Retina (tissue), 1 donor: ENCODE measurements at regions not wholly inside any gene's neighbourhood (a gene's known extent, or its start where the extent isn't known, plus 50 kb on each side); places are given as distances from the start of the nearest gene placed in this dataset.

Experiments used
- DNase-seq: peaks from one replicate; pipeline ENCODE4 v3.0.0-alpha.2; 2016

- peak; percentile 69 for DNase-seq
Measured at GRCh38 chr3:16658004-16658924, 53.0 kb upstream of the DAZL start.

DNA sequence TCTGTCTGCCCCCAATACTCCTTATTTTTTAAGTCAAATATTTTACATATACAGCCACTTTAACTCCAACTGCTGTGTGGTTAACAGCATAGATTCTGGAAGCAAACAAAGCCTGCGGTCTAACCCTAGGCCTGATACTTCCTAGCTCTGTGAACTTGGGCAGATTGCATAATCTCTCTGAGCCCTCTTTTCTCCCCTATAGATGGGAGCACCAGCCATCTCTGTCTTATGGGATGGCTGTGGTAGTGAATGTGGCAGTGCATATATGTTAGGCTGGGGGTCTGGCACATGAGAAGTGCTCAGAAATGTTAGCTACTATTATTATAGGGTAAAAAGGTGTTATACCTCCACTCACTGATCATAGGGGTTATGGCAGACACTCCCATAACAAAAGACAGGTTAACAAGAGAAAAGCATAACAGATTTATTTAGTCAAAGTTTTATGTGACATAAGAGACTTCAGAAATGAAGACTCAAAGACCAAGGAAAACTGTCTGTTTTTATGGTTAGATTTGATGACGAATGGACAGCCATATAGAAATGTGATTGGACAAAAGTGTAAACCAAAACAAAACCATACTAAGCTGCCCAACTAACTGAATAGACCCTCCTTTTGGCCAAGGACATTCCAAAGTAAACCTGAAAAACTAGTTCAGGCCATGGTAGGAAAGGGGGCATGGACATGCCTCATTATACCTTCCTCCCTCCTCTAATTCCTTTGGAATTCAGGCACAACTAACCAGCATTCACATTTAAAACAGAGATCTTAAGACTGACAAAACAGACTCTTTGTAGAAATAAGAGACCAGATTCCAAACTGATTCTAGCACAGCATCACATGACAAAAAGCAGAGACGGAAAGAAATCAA lies 53.9 kb upstream of the DAZL start:
- DNase-seq: no peak

DNA sequence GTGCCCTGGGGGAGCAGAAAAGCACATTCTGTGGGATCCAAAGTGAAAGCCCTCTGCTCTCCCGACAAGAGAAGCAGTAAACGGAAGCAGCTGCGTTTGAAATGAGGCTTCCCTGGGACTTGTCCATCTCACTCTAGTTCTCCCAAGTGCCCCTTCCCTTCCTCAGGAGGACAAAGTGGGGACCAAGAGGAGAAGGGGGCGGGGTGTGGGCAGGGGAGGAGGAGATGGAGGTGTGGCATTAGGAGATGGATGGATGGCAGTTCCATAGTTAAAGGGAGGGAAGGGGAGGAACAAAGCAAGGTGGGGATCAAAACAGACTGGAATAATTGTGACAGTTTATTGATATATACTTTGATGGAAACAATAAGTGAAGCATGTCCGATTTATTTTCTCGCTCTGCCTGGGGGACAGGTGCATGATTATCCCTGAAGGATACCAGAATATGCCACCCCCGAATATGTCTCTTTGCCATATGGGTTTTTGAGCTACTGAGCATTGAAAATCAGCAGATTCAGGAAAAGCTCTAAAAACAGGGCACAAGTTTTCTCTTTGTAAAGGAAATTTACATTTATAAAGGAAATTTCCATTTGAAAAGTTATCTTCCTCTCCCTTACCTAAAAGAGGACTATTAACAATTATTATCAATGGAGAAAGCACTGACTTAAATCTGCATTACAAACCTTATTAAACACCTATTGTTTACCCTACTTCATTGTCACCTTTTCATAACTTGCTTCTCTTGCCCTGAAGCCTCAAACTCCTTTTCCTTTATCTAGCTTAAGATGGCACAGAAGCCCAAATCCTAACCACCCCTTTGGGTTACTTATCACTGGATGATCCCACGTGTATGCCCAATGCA lies 58.9 kb upstream of the DAZL start:
- peak; percentile 21 for DNase-seq

DNA sequence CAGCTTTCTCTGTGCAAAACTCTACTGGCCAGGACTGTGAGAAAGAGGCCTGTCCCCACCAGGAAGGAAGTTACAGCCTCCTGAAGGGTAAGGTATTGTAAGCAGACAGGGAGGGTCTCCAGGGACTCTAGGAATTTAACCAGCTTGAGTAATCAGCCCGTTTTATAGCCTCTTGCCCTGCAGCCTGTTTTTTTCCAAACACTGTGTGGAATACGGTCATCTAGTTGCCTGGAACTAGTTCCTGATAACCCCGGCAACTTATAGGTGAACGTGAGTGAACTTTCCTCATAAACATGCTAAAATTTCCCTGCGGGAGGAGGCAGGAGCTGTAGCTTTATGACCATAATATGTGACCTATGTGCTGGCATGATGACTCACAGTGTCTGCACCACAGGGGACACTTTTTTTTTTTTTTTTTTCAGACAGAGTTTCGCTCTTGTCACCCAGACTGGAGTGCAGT lies 60.1 kb upstream of the DAZL start:
- no peak for DNase-seq

DNA sequence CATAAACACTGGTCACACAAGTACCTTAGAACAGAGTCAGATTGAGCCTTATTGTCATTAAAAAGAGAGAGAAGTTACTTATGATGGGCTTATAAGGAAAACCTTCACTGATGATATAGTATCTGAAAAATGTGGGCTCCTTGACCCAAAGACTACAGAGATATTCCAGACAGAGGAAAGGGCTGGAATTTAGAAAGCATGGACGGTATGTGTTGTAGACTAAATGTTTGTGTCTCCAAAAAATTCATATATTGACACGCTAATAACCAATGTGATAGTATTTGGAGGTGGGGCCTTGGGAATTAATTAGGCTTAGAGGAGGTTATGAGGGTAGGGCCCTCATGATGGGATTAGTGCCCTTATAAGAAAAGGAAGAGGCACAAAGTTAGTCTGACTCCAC lies 61.0 kb upstream of the DAZL start:
- DNase-seq: no peak

- DNase-seq: no peak
Measured at GRCh38 chr3:16667633-16668032, 62.4 kb upstream of the DAZL start.

DNA sequence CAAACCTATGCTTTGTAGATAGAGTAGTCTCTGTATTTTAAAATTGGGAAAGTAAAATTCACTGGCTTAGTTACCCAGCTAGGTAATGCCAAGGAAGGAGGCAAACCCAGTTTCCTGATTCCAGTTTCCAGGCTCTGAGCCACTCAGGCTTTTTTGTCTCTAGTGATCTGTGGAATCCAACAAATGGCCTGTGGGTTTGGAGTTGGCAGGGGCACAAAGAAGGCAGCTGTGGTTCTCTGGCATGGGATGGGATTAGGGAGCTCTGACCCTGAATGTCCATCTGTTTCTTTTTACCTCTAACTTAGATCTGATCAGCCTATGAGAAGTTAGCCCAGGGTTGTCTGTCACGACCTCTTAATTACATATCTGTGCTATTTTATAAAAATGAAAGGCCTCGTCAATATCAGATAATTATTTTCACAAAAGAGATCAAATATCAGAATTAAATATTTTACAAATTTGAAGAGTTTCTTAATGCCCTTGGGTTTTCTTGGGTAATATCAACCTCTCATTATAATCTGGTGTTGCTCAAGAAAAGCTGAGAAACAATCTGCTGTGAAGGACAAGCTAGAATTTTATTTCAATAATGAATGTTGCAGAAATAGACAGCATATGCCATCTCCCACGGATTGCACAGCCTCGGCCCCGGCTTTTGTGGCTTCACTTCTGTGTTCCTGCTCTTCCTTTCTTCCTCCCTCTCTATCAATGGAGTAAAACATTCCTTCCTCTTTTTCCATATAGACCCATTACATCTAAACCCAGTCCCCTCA lies 63.7 kb upstream of the DAZL start:
- DNase-seq: no peak

DNA sequence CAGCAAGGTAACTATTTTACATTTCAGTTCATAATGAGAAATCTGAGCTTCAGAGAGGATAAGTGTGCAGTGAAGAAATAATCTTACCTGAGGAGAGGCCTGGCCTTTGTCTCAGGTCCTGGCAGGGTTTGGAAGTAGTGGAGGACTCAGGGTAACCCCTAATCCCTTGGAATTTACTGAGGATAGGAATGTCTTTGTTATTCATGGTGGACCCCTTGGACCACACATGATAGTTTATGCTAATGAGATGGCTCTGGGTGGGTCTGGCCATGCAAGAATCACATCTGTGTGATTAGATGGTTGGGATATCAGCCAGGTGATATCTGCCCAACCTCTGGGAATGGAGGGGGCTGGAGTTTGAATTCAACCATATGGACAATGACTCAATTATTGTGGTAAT lies 65.0 kb upstream of the DAZL start:
- DNase-seq: no peak

GRCh38 chr3:16671690-16672089 lies 66.5 kb upstream of the DAZL start:
- no peak for DNase-seq

DNA sequence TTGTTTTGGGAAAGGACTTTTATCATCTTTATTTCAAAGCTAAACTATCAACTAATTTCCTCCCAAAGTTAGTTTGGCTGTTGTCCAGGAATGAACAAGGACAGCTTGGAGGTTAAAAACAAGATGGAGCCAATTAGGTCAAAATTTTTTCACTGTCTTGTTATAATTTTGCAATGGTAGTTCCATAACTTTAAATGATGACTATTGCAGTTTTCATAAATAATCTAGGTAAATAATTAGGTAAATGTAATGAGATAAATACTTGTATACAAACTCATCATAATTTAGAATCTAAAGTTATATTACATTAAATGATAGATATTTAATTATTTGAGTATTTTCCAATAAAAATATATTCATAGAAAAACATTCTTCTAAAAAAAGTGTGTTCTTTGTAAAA lies 68.3 kb upstream of the DAZL start:
- DNase-seq: no peak

DNA sequence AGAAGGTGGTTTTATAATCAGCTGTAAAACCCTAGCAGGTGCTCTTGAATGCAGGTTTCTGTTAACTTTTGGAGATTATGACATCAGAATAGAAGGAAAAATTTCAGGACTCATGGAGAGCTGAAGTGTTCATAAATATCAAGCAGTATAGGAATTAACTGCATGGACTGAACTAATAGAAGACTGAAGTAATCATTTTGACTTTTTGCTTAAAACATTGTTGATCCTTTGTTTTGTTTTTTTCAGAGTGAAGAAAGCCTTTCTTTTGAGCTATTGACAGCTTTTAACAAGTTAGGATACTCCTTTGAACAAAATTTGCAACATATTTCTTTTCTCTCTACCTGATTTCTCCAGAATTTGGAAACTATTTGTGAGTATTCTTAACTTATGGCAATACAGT lies 70.6 kb upstream of the DAZL start:
- no peak for DNase-seq

DNA sequence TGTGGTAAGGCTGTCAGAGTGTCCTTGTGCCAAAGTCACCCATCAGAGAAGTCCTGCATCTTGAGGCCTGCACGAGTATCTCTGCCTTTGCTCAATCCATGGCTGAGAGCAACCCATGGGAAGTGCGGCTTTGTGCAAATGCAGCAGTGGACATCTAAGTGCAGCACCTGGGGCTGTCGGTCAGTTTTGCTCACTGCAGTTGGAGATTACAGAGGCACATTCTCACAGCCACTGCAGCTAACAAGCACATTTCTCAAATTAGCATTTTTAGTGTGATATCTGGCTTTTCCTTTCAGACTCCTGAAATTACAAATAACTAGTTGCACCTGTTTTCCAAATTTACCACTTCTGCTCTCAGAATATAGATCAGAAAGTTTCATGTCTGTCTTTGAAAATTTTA lies 81.5 kb upstream of the DAZL start:
- DNase-seq: no peak

GRCh38 chr3:16687221-16687620 lies 82.0 kb upstream of the DAZL start:
- DNase-seq: no peak

GRCh38 chr3:16692486-16693344 lies 87.5 kb upstream of the DAZL start:
- DNase-seq: no peak

DNA sequence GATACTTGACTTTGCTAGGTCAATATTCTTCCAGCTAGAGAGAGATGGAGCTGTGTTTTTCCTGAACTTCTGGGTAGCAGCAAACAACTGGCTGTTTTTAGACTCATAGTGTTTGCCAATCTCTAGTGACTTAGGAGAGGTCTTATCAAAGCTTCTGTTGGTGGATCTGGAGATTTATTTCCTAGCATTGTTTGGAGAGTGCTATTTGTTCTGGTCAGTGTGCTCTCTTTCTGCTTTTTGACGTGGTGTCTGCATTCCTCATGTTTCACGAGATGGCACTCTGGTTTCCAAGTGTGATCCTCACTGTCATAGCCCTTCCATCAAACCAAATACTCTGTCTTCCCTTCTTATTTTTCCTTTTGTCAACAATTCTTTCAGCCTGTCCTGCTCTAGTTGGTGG lies 88.6 kb upstream of the DAZL start:
- no peak for DNase-seq

DNA sequence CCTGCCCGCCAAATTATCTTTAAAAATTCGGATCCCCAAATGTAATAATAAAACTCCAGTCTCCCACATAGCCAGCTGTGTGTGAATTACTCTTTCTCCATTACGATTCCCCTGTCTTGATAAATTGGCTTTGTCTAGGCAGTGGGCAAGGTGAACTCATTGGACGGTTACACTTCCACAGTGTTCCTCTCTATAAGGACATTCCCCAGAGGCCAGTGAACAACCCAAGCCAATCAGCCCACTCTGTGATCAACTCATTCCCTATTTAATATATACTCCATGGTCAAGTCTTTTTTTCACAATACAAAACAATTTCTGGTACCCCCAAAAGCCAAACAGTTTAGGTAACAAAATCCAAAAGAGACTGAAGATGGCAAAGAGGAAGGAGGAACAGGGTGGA lies 90.5 kb upstream of the DAZL start:
- no peak for DNase-seq

- DNase-seq: no peak
Measured at GRCh38 chr3:16697443-16698147, 92.4 kb upstream of the DAZL start.

- no peak for DNase-seq
Measured at GRCh38 chr3:16700651-16701050, 95.4 kb upstream of the DAZL start.

GRCh38 chr3:16704941-16705340 lies 99.7 kb upstream of the DAZL start:
- no peak for DNase-seq

- no peak for DNase-seq
Measured at GRCh38 chr3:16707260-16707659, 102.0 kb upstream of the DAZL start.
